GM12878 (cell line): ENCODE measurements at regions not wholly inside any gene's neighbourhood (a gene's known extent, or its start where the extent isn't known, plus 50 kb on each side); places are given as distances from the start of the nearest gene placed in this dataset.

Source experiments
- ATAC-seq: fragments of 200-7000 bp; cut with Tn5 transposase; 3 replicates; pipeline ENCODE4 v1.9.1; 2020; ENCODE audit warnings: mild to moderate bottlenecking, moderate library complexity
- BruUV-seq: library from RNA; stranded (reverse); fragments of 400-500 nt; replicated peaks from 2 replicates; lab custom pipeline; 2021; lab: Mats Ljungman, UMichigan
- CTCF ChIA-PET: fragments of 300-600 bp; sonication (Branson Sonifier 250); formaldehyde crosslinking; extraction: SDS; loops from one replicate; lab custom pipeline; 2021; ENCODE audit warnings: inconsistent platforms; lab: Yijun Ruan, JAX
- POLR2A ChIA-PET: fragments of 350-600 bp; formaldehyde crosslinking; extraction: SDS; loops from one replicate; lab custom pipeline; 2021; ENCODE audit warnings: inconsistent platforms; lab: Charles Lee
- RAD21 ChIA-PET: fragments of 300-600 bp; sonication (Branson Sonifier 250); formaldehyde crosslinking; loops from one replicate; lab custom pipeline; 2023; ENCODE audit warnings: antibody characterized with exemption; ENCODE audit not compliant: unreplicated experiment; lab: Charles Lee
- SMC1A ChIA-PET: fragments of 300-600 bp; sonication (Branson Sonifier 250); formaldehyde crosslinking; loops from one replicate; lab custom pipeline; 2023; ENCODE audit not compliant: unreplicated experiment, uncharacterized antibody; lab: Charles Lee
- DNase-seq: peaks from one replicate; pipeline ENCODE4 v3.0.0-alpha.2; 2011; ENCODE audit warnings: low read depth, low spot score
- FAIRE-seq: peaks from 3 replicates; lab custom pipeline; 2011; peaks lifted over from hg19 to GRCh38; lab: Jason Lieb, UNC
- H2AFZ ChIP-seq: 2 replicates; pipeline ENCODE4 v1.6.0; 2011; ENCODE audit warnings: low read depth, low read length, control low read depth; ENCODE audit not compliant: control insufficient read depth
- H3K27ac ChIP-seq: 2 replicates; pipeline ENCODE4 v1.5.1; 2011; ENCODE audit warnings: control low read depth; ENCODE audit not compliant: control insufficient read depth, insufficient read depth
- H3K27me3 ChIP-seq, 2 experiments: replicated peaks in 1 of 2; 2 replicates each; pipeline versions ENCODE4 v1.6.0 to v1.6.1; 2011; ENCODE audit warnings: low read length in 1 of 2; ENCODE audit not compliant: control insufficient read depth in 2 of 2, insufficient read depth in 2 of 2
- H3K36me3 ChIP-seq, 2 experiments: 2 replicates each; pipeline ENCODE4 v1.5.1; 2011; ENCODE audit warnings: low read length in 1 of 2; ENCODE audit not compliant: control insufficient read depth in 2 of 2, insufficient read depth in 2 of 2
- H3K4me1 ChIP-seq: 2 replicates; pipeline ENCODE4 v1.6.1; 2011; ENCODE audit warnings: mild to moderate bottlenecking, low read length, moderate library complexity, mixed read lengths; ENCODE audit not compliant: control insufficient read depth, insufficient read depth
- H3K4me2 ChIP-seq: 2 replicates; pipeline ENCODE4 v1.6.0; 2011; ENCODE audit warnings: control low read depth; ENCODE audit not compliant: control insufficient read depth, insufficient read depth
- H3K4me3 ChIP-seq: fragments of 200-600 bp; sonication (generic); 2 replicates; pipeline ENCODE4 v1.5.1; 2016
- H3K79me2 ChIP-seq: 2 replicates; pipeline ENCODE4 v1.6.0; 2011; ENCODE audit warnings: low read length; ENCODE audit not compliant: control insufficient read depth, insufficient read depth
- H3K9ac ChIP-seq: 2 replicates; pipeline ENCODE4 v1.8.0; 2011; ENCODE audit warnings: low read length, control low read depth, mixed read lengths; ENCODE audit not compliant: control insufficient read depth, insufficient read depth
- H3K9me3 ChIP-seq: replicated peaks from 3 replicates; pipeline ENCODE4 v1.5.1; 2011; ENCODE audit warnings: mild to moderate bottlenecking, low read length; ENCODE audit not compliant: control insufficient read depth, insufficient read depth
- H4K20me1 ChIP-seq: 2 replicates; pipeline ENCODE4 v1.6.0; 2011; ENCODE audit not compliant: control insufficient read depth, insufficient read depth
- BMI1 ChIP-seq: fragments of 450-650 bp; IDR thresholded peaks from 2 replicates; pipeline ENCODE4 v1.6.1; 2016; ENCODE audit warnings: mild to moderate bottlenecking, moderate library complexity, borderline replicate concordance
- CBX3 ChIP-seq: fragments of 200-600 bp; sonication (generic); IDR thresholded peaks from 2 replicates; pipeline ENCODE4 v1.6.1; 2016; ENCODE audit warnings: low read depth, borderline replicate concordance
- CHD4 ChIP-seq: fragments of 200-600 bp; sonication (generic); IDR thresholded peaks from 2 replicates; pipeline ENCODE4 v1.6.1; 2016; ENCODE audit warnings: mild to moderate bottlenecking
- GATAD2B ChIP-seq: fragments of 450-650 bp; conservative IDR thresholded peaks from 2 replicates; pipeline ENCODE4 v1.6.1; 2017; ENCODE audit warnings: low read depth, mild to moderate bottlenecking, moderate library complexity
- IKZF1 ChIP-seq: fragments of 450-650 bp; conservative IDR thresholded peaks from 2 replicates; pipeline ENCODE4 v1.6.1; 2017; ENCODE audit warnings: antibody characterized with exemption, mild to moderate bottlenecking
- SP1 ChIP-seq: IDR thresholded peaks from one replicate; pipeline ENCODE4 v1.6.1; 2011; ENCODE audit warnings: low read depth, low read length
- STAT1 ChIP-seq: fragments of 450-650 bp; conservative IDR thresholded peaks from 2 replicates; pipeline ENCODE4 v1.6.1; 2014; ENCODE audit warnings: antibody characterized with exemption, mild to moderate bottlenecking
- TAF1 ChIP-seq: IDR thresholded peaks from 2 replicates; pipeline ENCODE4 v1.6.1; 2011; ENCODE audit warnings: mild to moderate bottlenecking, low read depth, low read length, borderline replicate concordance
- WGBS: methylation state at CpG from one replicate; pipeline ENCODE4 v1.1.6; 2016; ENCODE audit warnings: low lambda C conversion rate; ENCODE audit not compliant: insufficient replicate concordance, insufficient coverage; ENCODE audit errors: missing lambda C conversion rate; 5-methylcytosine and 5-hydroxymethylcytosine counted together
- in situ Hi-C: fragments of 300-500 bp; cut with MboI; formaldehyde crosslinking; loops from 9 replicates; pipeline ENCODE4 v1.14.3; 2018; ENCODE audit warnings: mixed read lengths
- intact Hi-C: fragments of 100-400 bp; cut with micrococcal nuclease; formaldehyde crosslinking; loops from one replicate; pipeline ENCODE4 v1.14.2; 2022; ENCODE audit not compliant: unreplicated experiment
- TF ChIP-seq, protein P1 (sequence below): fragments of 450-650 bp; IDR thresholded peaks from 2 replicates; pipeline ENCODE4 v1.6.1; 2017; ENCODE audit warnings: mild to moderate bottlenecking
- TF ChIP-seq, protein P2 (sequence below): IDR thresholded peaks from 2 replicates; pipeline ENCODE4 v1.6.1; 2012; ENCODE audit warnings: low read depth, low read length, improper control_type of control experiment

- BruUV-seq = no TSS peak
- H3K9me3 ChIP-seq = no peaks in the 10 kb centered on the region
- ChIA-PET SMC1A (no interaction called here), POLR2A (no interaction called here), CTCF (no interaction called here), RAD21 (no interaction called here)
- intact Hi-C loops = no loop called here
- H3K4me1 ChIP-seq = no peaks in the 10 kb centered on the region
- H4K20me1 ChIP-seq = no peaks in the 10 kb centered on the region
- H3K27ac ChIP-seq = no peak overlapping the region
- in situ Hi-C loops = no loop called here
- H3K36me3 ChIP-seq = no peaks in the 10 kb centered on the region
- no peak for TF ChIP-seq GATAD2B
- no peak for TF ChIP-seq IKZF1
- TF ChIP-seq, protein P1, sequence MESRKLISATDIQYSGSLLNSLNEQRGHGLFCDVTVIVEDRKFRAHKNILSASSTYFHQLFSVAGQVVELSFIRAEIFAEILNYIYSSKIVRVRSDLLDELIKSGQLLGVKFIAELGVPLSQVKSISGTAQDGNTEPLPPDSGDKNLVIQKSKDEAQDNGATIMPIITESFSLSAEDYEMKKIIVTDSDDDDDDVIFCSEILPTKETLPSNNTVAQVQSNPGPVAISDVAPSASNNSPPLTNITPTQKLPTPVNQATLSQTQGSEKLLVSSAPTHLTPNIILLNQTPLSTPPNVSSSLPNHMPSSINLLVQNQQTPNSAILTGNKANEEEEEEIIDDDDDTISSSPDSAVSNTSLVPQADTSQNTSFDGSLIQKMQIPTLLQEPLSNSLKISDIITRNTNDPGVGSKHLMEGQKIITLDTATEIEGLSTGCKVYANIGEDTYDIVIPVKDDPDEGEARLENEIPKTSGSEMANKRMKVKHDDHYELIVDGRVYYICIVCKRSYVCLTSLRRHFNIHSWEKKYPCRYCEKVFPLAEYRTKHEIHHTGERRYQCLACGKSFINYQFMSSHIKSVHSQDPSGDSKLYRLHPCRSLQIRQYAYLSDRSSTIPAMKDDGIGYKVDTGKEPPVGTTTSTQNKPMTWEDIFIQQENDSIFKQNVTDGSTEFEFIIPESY = no peak
- no peak for TF ChIP-seq SP1
- no peak for TF ChIP-seq TAF1
- no peak for TF ChIP-seq CHD4
- TF ChIP-seq, protein P2, sequence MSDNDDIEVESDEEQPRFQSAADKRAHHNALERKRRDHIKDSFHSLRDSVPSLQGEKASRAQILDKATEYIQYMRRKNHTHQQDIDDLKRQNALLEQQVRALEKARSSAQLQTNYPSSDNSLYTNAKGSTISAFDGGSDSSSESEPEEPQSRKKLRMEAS = no peak
- no peak for TF ChIP-seq CBX3
- no peak for TF ChIP-seq BMI1
- TF ChIP-seq STAT1 = no peak
- WGBS = 75% methylated on average over 1 of the region's 1 CpG
- no peak overlapping the region for H3K9ac ChIP-seq
- DNase-seq = no peak
- H3K27me3 ChIP-seq = no peaks in the 10 kb centered on the region; a peak in 1 of 4 replicates
- H3K79me2 ChIP-seq = no peaks in the 10 kb centered on the region
- H2AFZ ChIP-seq = no peak overlapping the region
- FAIRE-seq = no peak
- ATAC-seq = no peak
- H3K4me3 ChIP-seq = no peak overlapping the region
- H3K4me2 ChIP-seq = no peak overlapping the region
Measured at GRCh38 chr10:128744811-128745305, 618.6 kb upstream of the MKI67 start.
